HG03066 (cell line): ENCODE measurements at regions not wholly inside any gene's neighbourhood (a gene's known extent, or its start where the extent isn't known, plus 50 kb on each side); places are given as distances from the start of the nearest gene placed in this dataset.
"Not testable (repeated sequence)": the region's sequence is repeated elsewhere in the genome, so short reads cannot be mapped to it uniquely, and the experiment has no call there.

Experiments
- ATAC-seq: cut with Tn5 transposase; IDR thresholded peaks from one replicate; pipeline ENCODE4 v1.9.1; 2021; ENCODE audit warnings: low read depth; ENCODE audit not compliant: unreplicated experiment

- ATAC-seq = no peak
Observed at GRCh38 chr7:17078298-17078697, 196.5 kb upstream of the AGR3 start.

GRCh38 chr7:17083392-17084165 is 201.8 kb upstream of the AGR3 start:
- ATAC-seq = no peak

GRCh38 chr7:17084166-17084475 is 202.3 kb upstream of the AGR3 start:
- no peak for ATAC-seq

- ATAC-seq = no peak
Observed at GRCh38 chr7:17085186-17085585, 203.4 kb upstream of the AGR3 start.

GRCh38 chr7:17086403-17086802 is 204.6 kb upstream of the AGR3 start:
- no peak for ATAC-seq

- ATAC-seq = no peak
Observed at GRCh38 chr7:17090751-17091150, 207.7 kb upstream of the AHR start.

GRCh38 chr7:17093461-17093860 is 205.0 kb upstream of the AHR start:
- ATAC-seq = no peak

GRCh38 chr7:17094963-17095574 is 203.4 kb upstream of the AHR start:
- no peak for ATAC-seq

- no peak for ATAC-seq
Observed at GRCh38 chr7:17095931-17096330, 202.5 kb upstream of the AHR start.

GRCh38 chr7:17097668-17098297 is 200.7 kb upstream of the AHR start:
- ATAC-seq = no peak

- no peak for ATAC-seq
Observed at GRCh38 chr7:17098515-17098914, 199.9 kb upstream of the AHR start.

- no peak for ATAC-seq
Observed at GRCh38 chr7:17099083-17099973, 199.1 kb upstream of the AHR start.

- ATAC-seq = not testable (repeated sequence)
Observed at GRCh38 chr7:17099974-17100509, 198.4 kb upstream of the AHR start.

GRCh38 chr7:17101207-17101696 is 197.2 kb upstream of the AHR start:
- no peak for ATAC-seq

- ATAC-seq = no peak
Observed at GRCh38 chr7:17103170-17103569, 195.3 kb upstream of the AHR start.

- no peak for ATAC-seq
Observed at GRCh38 chr7:17103984-17104383, 194.5 kb upstream of the AHR start.

- no peak for ATAC-seq
Observed at GRCh38 chr7:17104419-17104818, 194.0 kb upstream of the AHR start.

- no peak for ATAC-seq
Observed at GRCh38 chr7:17105701-17106100, 192.8 kb upstream of the AHR start.

GRCh38 chr7:17108049-17108584 is 190.3 kb upstream of the AHR start:
- no peak for ATAC-seq

GRCh38 chr7:17109020-17109419 is 189.4 kb upstream of the AHR start:
- no peak for ATAC-seq
